Psoas muscle (tissue), 7 donors: ENCODE measurements at regions not wholly inside any gene's neighbourhood (a gene's known extent, or its start where the extent isn't known, plus 50 kb on each side); places are given as distances from the start of the nearest gene placed in this dataset.

Experiments used
- ATAC-seq, 4 donors: fragments of 200-7000 bp; cut with Tn5 transposase; one replicate each; pipeline ENCODE4 v1.9.1; 2020; ENCODE audit warnings: moderate library complexity in 3 of 4, mild to moderate bottlenecking in 2 of 4
- DNase-seq, 2 donors: peaks; one replicate each; pipeline ENCODE4 v3.0.0-alpha.2; 2020
- H3K27ac ChIP-seq: fragments of 200-600 bp; one replicate; pipeline ENCODE4 v1.8.0; 2022
- H3K27me3 ChIP-seq, 3 donors: fragments of 200-600 bp in 1 of 3; one replicate each; pipeline versions ENCODE4 v1.6.1 to v1.8.0; 2013 to 2022; ENCODE audit warnings: low read length in 2 of 3, mild to moderate bottlenecking in 2 of 3, moderate library complexity in 1 of 3; ENCODE audit not compliant: insufficient read depth in 3 of 3
- H3K36me3 ChIP-seq, 2 donors: fragments of 200-600 bp in 1 of 2; one replicate each; pipeline versions ENCODE4 v1.6.1 to v1.8.0; 2013 to 2022; ENCODE audit warnings: low read depth in 1 of 2, mild to moderate bottlenecking in 1 of 2, moderate library complexity in 1 of 2; ENCODE audit not compliant: insufficient read depth in 1 of 2
- H3K4me1 ChIP-seq: fragments of 200-600 bp; one replicate; pipeline ENCODE4 v1.8.0; 2022
- H3K4me3 ChIP-seq: fragments of 200-600 bp; one replicate; pipeline ENCODE4 v1.8.0; 2022; ENCODE audit warnings: mild to moderate bottlenecking
- H3K9me3 ChIP-seq: fragments of 200-600 bp; one replicate; pipeline ENCODE4 v1.8.0; 2022
- WGBS, 3 donors: extraction: QIAGEN DNeasy Blood & Tissue Kit; methylation state at CpG; one replicate each; pipeline versions ENCODE4 v1.1.6 to v1.1.7; 2013; 5-methylcytosine and 5-hydroxymethylcytosine counted together
- intact Hi-C, 2 donors: fragments of 100-400 bp; cut with DNase I; formaldehyde crosslinking; loops; one replicate each; pipeline versions ENCODE4 v1.11.0 to v1.14.2; 2022
- TF ChIP-seq, protein P1 (sequence below): fragments of 200-600 bp; IDR thresholded peaks from one replicate; pipeline ENCODE4 v1.8.0; 2022; ENCODE audit warnings: antibody characterized with exemption
- donor health status: healthy with polysubstance abuse.
- donor health status: DM: no; HTN: no; CAD: no; lungs with moderate emphysema.
- donor health status: Bipolar disorder and iron deficiency.
- donor health status: healthy.
- donor health status: DM: yes; HTN: yes; CAD: no.
- donor health status: DM: no; HTN: no; CAD: no.
- donor health status: DM: yes; HTN: yes; CAD: no.

DNA sequence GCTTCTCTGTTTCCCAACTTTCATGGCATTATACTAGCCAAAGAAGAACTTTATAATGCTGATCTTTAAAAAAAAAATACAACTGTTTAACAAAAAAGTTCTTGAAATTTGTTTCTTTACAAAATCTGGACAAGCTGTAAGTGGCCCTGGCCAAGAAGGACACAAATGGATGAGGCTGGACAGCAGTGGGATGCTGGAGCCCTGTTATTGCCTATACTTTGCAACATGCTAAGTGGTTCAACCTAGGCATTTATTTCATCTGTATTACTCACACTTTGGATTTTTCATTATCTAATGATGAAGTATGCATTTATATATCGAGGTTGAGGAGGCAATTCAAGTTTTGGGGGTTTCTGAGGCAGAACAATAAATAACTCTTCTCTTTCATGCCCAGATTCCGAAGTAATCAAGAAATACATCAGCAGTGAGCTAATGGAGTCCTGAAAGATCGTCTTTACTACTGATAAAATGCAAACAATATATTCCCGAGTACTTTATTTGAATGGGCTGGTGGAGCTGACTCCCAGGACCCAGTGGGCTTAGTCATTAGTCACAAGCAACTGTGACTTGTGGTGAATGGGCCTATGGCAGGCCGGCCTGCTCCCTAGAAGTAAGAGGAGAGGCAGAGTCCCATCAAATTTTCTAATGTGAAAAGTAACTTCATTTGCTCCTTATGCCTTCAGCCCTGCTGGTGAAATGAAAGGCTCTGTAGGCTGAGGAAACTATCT lies 177.3 kb upstream of the DPH6 start:
- WGBS, 3 donors = 31 to 66% (median 53%) methylated on average over 5 of the region's 5 CpGs
- H3K36me3 ChIP-seq = no peaks in the 10 kb centered on the region
- H3K4me1 ChIP-seq = no peaks in the 10 kb centered on the region
- DNase-seq (no peak), ATAC-seq (no peak)
- no peak overlapping the region for H3K27ac ChIP-seq
- intact Hi-C loops = no loop called here
- no peaks in the 10 kb centered on the region for H3K9me3 ChIP-seq
- no peak overlapping the region for H3K4me3 ChIP-seq
- no peaks in the 10 kb centered on the region for H3K27me3 ChIP-seq
- TF ChIP-seq, protein P1, sequence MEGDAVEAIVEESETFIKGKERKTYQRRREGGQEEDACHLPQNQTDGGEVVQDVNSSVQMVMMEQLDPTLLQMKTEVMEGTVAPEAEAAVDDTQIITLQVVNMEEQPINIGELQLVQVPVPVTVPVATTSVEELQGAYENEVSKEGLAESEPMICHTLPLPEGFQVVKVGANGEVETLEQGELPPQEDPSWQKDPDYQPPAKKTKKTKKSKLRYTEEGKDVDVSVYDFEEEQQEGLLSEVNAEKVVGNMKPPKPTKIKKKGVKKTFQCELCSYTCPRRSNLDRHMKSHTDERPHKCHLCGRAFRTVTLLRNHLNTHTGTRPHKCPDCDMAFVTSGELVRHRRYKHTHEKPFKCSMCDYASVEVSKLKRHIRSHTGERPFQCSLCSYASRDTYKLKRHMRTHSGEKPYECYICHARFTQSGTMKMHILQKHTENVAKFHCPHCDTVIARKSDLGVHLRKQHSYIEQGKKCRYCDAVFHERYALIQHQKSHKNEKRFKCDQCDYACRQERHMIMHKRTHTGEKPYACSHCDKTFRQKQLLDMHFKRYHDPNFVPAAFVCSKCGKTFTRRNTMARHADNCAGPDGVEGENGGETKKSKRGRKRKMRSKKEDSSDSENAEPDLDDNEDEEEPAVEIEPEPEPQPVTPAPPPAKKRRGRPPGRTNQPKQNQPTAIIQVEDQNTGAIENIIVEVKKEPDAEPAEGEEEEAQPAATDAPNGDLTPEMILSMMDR = no peak

DNA sequence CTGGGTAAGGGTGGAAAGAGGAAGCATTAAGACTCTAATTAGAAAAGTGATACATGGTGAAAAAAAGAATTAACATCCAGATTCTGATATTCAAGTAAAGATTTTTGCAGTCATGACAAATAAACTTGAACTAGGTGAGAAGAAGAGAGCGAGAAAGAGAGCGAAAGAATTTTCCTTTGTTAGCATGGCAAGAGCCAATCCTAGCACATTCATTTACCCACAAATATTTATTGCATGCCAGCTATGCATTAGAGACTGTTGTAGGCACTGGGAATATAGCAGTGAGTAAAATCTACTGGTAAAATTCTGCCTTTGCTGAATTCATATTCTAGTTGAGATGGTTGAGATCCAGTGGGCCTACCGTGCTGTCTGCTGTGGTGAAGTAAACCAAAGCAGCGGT lies 177.9 kb upstream of the DPH6 start:
- TF ChIP-seq, protein P1 = no peak
- Histone ChIP-seq H3K27ac (no peak overlapping the region), H3K9me3 (no peaks in the 10 kb centered on the region), H3K4me3 (no peak overlapping the region), H3K27me3 (no peaks in the 10 kb centered on the region), H3K36me3 (no peaks in the 10 kb centered on the region), H3K4me1 (no peaks in the 10 kb centered on the region)
- intact Hi-C loops = no loop called here
- no peak for ATAC-seq
- DNase-seq = no peak
- WGBS, 3 donors = 96 to 98% (median 97%) methylated on average over 4 of the region's 4 CpGs

DNA sequence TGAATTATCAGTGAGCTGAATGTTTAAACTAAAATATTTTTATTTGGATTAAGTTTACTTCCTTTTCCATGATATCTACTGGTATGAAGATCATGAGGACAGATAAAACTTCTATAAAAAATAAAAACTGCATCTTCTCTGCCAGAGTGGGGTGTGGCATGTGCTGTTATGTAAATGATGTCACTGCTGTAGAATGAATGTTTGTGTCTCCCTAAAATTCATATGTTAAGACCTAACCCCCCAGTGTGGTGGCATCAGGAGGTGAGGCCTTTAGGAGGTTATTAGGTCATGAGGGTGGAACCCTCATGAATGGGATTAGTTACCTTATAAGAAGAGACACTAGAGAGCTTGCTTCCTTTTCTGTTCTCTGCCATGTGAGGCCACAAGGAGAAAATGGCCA lies 178.7 kb upstream of the DPH6 start:
- Histone ChIP-seq H3K4me1 (no peaks in the 10 kb centered on the region), H3K4me3 (no peak overlapping the region), H3K9me3 (no peaks in the 10 kb centered on the region), H3K27ac (no peak overlapping the region), H3K27me3 (no peaks in the 10 kb centered on the region), H3K36me3 (no peaks in the 10 kb centered on the region)
- TF ChIP-seq, protein P1 = no peak
- intact Hi-C loops = no loop called here
- no peak for ATAC-seq
- no peak for DNase-seq

DNA sequence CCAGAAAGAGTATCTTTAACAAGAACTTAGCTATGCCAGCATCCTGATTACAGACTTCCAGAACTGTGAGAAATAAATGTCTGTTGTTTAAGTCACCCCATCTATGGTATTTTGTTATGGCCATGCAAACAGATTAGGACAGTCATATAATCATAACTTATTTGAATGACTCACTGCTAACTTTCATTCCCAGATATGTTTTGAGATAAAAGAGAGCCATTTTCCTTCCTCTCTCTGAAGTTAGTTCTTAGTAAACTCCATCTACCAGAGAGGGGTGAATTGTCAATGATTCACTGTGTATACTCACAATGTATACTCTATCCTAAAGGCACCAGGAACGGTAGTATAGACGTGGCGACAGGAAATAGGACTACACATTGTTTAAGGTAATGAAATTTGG lies 179.4 kb upstream of the DPH6 start:
- WGBS, 3 donors = 94 to 98% (median 96%) methylated on average over 3 of the region's 3 CpGs
- no peaks in the 10 kb centered on the region for H3K36me3 ChIP-seq
- no peak overlapping the region for H3K27ac ChIP-seq
- TF ChIP-seq, protein P1 = no peak
- ATAC-seq (no peak), DNase-seq (no peak)
- no peak overlapping the region for H3K4me3 ChIP-seq
- no peaks in the 10 kb centered on the region for H3K27me3 ChIP-seq
- intact Hi-C loops = no loop called here
- H3K9me3 ChIP-seq = no peaks in the 10 kb centered on the region
- no peaks in the 10 kb centered on the region for H3K4me1 ChIP-seq

DNA sequence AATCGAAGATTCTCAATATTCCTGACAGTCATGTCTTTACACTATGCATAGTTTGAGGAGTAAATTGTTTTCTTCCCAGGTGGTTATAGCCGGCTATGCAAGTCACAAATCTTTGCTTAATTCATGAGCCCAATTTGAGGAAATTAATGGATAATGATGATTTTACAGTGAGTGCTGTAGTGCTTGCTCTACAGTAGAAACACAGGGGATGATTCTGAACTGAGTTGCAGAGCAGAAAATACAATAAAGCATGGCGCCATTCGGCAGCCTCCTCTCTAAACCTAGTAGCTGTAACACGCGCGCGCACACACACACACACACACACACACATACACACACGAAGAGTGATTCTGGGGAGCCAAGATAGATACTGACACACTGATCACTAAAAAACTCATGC lies 181.7 kb upstream of the DPH6 start:
- Histone ChIP-seq H3K27ac (no peak overlapping the region), H3K27me3 (no peaks in the 10 kb centered on the region), H3K4me3 (no peak overlapping the region), H3K4me1 (no peaks in the 10 kb centered on the region), H3K9me3 (no peaks in the 10 kb centered on the region), H3K36me3 (no peaks in the 10 kb centered on the region)
- DNase-seq = no peak
- TF ChIP-seq, protein P1 = no peak
- ATAC-seq = no peak
- intact Hi-C loops = no loop called here
- WGBS, 3 donors = 85 to 90% (median 87%) methylated on average over 8 to 9 of the region's 9 CpGs
